A673 (cell line): ENCODE measurements at regions not wholly inside any gene's neighbourhood (a gene's known extent, or its start where the extent isn't known, plus 50 kb on each side); places are given as distances from the start of the nearest gene placed in this dataset.

Experiments
- BruUV-seq: library from RNA; stranded (reverse); fragments of 400-500 nt; replicated peaks from 2 replicates; lab custom pipeline; 2021; lab: Mats Ljungman, UMichigan
- CTCF ChIA-PET: fragments of 300-600 bp; sonication (Branson Sonifier 250); formaldehyde crosslinking; loops from one replicate; lab custom pipeline; 2022; ENCODE audit warnings: antibody characterized with exemption; lab: Charles Lee
- POLR2A ChIA-PET: fragments of 300-600 bp; sonication (Branson Sonifier 250); formaldehyde crosslinking; loops from one replicate; lab custom pipeline; 2022; ENCODE audit warnings: antibody characterized with exemption; ENCODE audit not compliant: low non-redundant PET; lab: Charles Lee
- DNase-seq: peaks from one replicate; pipeline ENCODE4 v3.0.0-alpha.2; 2015; ENCODE audit warnings: low spot score
- H3K27ac ChIP-seq: fragments of 200-600 bp; sonication (generic); 2 replicates; pipeline ENCODE4 v1.5.1; 2016; ENCODE audit warnings: mixed run types, low read depth, mild to moderate bottlenecking, mixed read lengths, antibody characterized with exemption, low read length; ENCODE audit not compliant: poor library complexity, severe bottlenecking
- H3K27me3 ChIP-seq: fragments of 200-600 bp; sonication (generic); replicated peaks from 2 replicates; pipeline ENCODE4 v1.6.1; 2017; ENCODE audit warnings: mixed run types, low read depth, mild to moderate bottlenecking, mixed read lengths, antibody characterized with exemption, low read length; ENCODE audit not compliant: insufficient read depth, poor library complexity
- H3K36me3 ChIP-seq: fragments of 200-600 bp; sonication (generic); 2 replicates; pipeline ENCODE4 v1.6.1; 2016; ENCODE audit warnings: mixed run types, mild to moderate bottlenecking, mixed read lengths, antibody characterized with exemption, low read length; ENCODE audit not compliant: insufficient read depth, poor library complexity, severe bottlenecking
- H3K4me1 ChIP-seq: fragments of 200-600 bp; sonication (generic); 2 replicates; pipeline ENCODE4 v1.6.1; 2017; ENCODE audit warnings: mixed run types, mild to moderate bottlenecking, mixed read lengths, antibody characterized with exemption, low read length; ENCODE audit not compliant: insufficient read depth, poor library complexity, severe bottlenecking
- H3K4me3 ChIP-seq: fragments of 200-600 bp; sonication (generic); 2 replicates; pipeline ENCODE4 v1.5.1; 2016; ENCODE audit warnings: low read depth, mixed run types, mild to moderate bottlenecking, mixed read lengths, low read length; ENCODE audit not compliant: poor library complexity, severe bottlenecking
- H3K9me3 ChIP-seq: fragments of 200-600 bp; sonication (generic); 2 replicates; pipeline ENCODE4 v1.6.1; 2016; ENCODE audit warnings: mixed run types, low read depth, mild to moderate bottlenecking, mixed read lengths, antibody characterized with exemption, low read length; ENCODE audit not compliant: poor library complexity, severe bottlenecking
- EZH2 ChIP-seq: fragments of 200-600 bp; sonication (generic); IDR thresholded peaks from 2 replicates; pipeline ENCODE4 v1.6.1; 2017; ENCODE audit warnings: borderline replicate concordance, low read depth, mild to moderate bottlenecking, mixed read lengths, antibody characterized with exemption, low read length; ENCODE audit not compliant: poor library complexity, severe bottlenecking
- intact Hi-C: fragments of 100-400 bp; cut with micrococcal nuclease; formaldehyde crosslinking; loops from one replicate; pipeline ENCODE4 v1.10.0; 2022; ENCODE audit not compliant: unreplicated experiment
- TF ChIP-seq, protein P1 (sequence below): fragments of 300-800, 200-600 bp; sonication (generic); conservative IDR thresholded peaks from 2 replicates; pipeline ENCODE4 v1.5.1; 2017; ENCODE audit warnings: low read depth, mild to moderate bottlenecking, antibody characterized with exemption, low read length, moderate library complexity, mixed read lengths

GRCh38 chr4:112951362-112952312 is 97.8 kb upstream of the ANK2 start:
- peaks cover 62% of the 10 kb centered on the region for H3K4me1 ChIP-seq
- TF ChIP-seq, protein P1, sequence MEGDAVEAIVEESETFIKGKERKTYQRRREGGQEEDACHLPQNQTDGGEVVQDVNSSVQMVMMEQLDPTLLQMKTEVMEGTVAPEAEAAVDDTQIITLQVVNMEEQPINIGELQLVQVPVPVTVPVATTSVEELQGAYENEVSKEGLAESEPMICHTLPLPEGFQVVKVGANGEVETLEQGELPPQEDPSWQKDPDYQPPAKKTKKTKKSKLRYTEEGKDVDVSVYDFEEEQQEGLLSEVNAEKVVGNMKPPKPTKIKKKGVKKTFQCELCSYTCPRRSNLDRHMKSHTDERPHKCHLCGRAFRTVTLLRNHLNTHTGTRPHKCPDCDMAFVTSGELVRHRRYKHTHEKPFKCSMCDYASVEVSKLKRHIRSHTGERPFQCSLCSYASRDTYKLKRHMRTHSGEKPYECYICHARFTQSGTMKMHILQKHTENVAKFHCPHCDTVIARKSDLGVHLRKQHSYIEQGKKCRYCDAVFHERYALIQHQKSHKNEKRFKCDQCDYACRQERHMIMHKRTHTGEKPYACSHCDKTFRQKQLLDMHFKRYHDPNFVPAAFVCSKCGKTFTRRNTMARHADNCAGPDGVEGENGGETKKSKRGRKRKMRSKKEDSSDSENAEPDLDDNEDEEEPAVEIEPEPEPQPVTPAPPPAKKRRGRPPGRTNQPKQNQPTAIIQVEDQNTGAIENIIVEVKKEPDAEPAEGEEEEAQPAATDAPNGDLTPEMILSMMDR: peak; percentile 72
- no peak for TF ChIP-seq EZH2
- DNase-seq: peak; percentile 60
- no TSS peak for BruUV-seq
- H3K27me3 ChIP-seq: no peaks in the 10 kb centered on the region
- intact Hi-C loops: loop anchor here (5.0 kb wide), 1 partner anchor 314 kb away; the partner anchor contains the start of genes LARP7 and ZGRF1
- H3K4me3 ChIP-seq: no peak overlapping the region
- ChIA-PET POLR2A (no interaction called here), CTCF (interaction anchor here (0.7 to 1.0 kb wide), 4 partner anchors 20 to 142 kb away, joined by 3 to 4 read pairs (median 4); no protein-coding TSS in a partner anchor)
- no peaks in the 10 kb centered on the region for H3K36me3 ChIP-seq
- no peaks in the 10 kb centered on the region for H3K9me3 ChIP-seq
- no peak overlapping the region for H3K27ac ChIP-seq

- intact Hi-C loops: loop anchor here (5.0 kb wide), 1 partner anchor 315 kb away; the partner anchor contains the start of genes LARP7 and ZGRF1
- H3K4me1 ChIP-seq: peaks cover 63% of the 10 kb centered on the region
- ChIA-PET CTCF (no interaction called here), POLR2A (no interaction called here)
- BruUV-seq: no TSS peak
- H3K4me3 ChIP-seq: no peak overlapping the region
- H3K27ac ChIP-seq: no peak overlapping the region
- H3K27me3 ChIP-seq: no peaks in the 10 kb centered on the region
- H3K36me3 ChIP-seq: no peaks in the 10 kb centered on the region
- H3K9me3 ChIP-seq: no peaks in the 10 kb centered on the region
- TF ChIP-seq EZH2: no peak
- TF ChIP-seq, protein P1: no peak
- no peak for DNase-seq
Observed at GRCh38 chr4:112952313-112952700, 97.1 kb upstream of the ANK2 start.

DNA sequence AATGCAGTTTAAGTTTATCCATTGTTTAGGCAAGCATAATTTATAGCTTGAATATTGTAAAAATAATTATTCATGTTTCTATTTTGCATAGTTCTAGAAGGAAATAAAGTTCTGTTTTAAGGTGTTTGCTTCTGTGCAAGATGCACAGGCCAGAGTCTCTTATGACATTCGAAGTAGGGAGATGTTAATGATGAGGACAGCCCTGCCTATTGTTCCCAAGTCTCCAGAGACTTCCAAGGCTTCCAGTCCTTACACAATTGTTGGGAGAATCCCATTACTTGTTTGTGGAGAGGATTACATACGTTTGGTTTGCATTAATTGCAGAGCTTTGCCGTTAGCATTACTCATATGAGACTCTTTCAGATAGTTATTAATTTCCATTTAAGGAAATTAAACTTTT is 96.2 kb upstream of the ANK2 start:
- POLR2A ChIA-PET: no interaction called here

More for the DNA sequence above, 96.2 kb upstream of the ANK2 start:
- BruUV-seq: no TSS peak
- H3K9me3 ChIP-seq: no peaks in the 10 kb centered on the region
- no peaks in the 10 kb centered on the region for H3K27me3 ChIP-seq
- CTCF ChIA-PET: no interaction called here
- H3K4me1 ChIP-seq: peaks cover 57% of the 10 kb centered on the region
- no peak for DNase-seq
- intact Hi-C loops: loop anchor here (5.0 kb wide), 1 partner anchor 316 kb away; the partner anchor contains the start of genes LARP7 and ZGRF1
- TF ChIP-seq, protein P1: no peak
- no peak for TF ChIP-seq EZH2
- H3K27ac ChIP-seq: no peak overlapping the region
- H3K36me3 ChIP-seq: no peaks in the 10 kb centered on the region
- no peak overlapping the region for H3K4me3 ChIP-seq
